HG03565 (cell line): ENCODE measurements at regions not wholly inside any gene's neighbourhood (a gene's known extent, or its start where the extent isn't known, plus 50 kb on each side); places are given as distances from the start of the nearest gene placed in this dataset.
A peak's percentile ranks its signal among the peaks of the same experiment; 100 is the strongest.
"Not testable (repeated sequence)": the region's sequence is repeated elsewhere in the genome, so short reads cannot be mapped to it uniquely, and the experiment has no call there.

Experiments used
- ATAC-seq: cut with Tn5 transposase; IDR thresholded peaks from one replicate; pipeline ENCODE4 v1.9.1; 2021; ENCODE audit warnings: mild to moderate bottlenecking, moderate library complexity; ENCODE audit not compliant: unreplicated experiment

- no peak for ATAC-seq
Measured at GRCh38 chr10:23493711-23494110, 54.8 kb downstream of the OTUD1 start.

DNA sequence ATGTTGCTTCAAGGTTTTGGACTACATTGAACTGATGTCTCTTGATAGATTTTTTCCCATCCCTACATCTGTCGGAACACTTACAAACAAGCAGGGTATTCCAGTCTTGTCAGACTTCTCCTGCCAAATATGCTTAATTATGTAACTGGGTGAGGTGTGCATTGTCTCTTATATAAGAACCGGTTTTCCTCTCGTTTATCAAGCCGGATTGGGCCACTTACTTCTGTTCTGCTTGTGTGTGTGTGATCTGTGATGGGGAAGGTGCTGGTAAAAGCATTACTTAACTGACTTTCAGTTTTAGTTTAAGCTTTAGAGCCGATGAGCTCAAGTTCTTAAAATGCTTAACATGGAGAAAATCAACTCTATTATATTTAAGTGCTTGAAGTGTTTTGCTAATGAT is 57.9 kb downstream of the OTUD1 start:
- ATAC-seq = no peak

- no peak for ATAC-seq
Measured at GRCh38 chr10:23499372-23500132, 60.7 kb downstream of the OTUD1 start.

- no peak for ATAC-seq
Measured at GRCh38 chr10:23505797-23506465, 67.1 kb downstream of the OTUD1 start.

DNA sequence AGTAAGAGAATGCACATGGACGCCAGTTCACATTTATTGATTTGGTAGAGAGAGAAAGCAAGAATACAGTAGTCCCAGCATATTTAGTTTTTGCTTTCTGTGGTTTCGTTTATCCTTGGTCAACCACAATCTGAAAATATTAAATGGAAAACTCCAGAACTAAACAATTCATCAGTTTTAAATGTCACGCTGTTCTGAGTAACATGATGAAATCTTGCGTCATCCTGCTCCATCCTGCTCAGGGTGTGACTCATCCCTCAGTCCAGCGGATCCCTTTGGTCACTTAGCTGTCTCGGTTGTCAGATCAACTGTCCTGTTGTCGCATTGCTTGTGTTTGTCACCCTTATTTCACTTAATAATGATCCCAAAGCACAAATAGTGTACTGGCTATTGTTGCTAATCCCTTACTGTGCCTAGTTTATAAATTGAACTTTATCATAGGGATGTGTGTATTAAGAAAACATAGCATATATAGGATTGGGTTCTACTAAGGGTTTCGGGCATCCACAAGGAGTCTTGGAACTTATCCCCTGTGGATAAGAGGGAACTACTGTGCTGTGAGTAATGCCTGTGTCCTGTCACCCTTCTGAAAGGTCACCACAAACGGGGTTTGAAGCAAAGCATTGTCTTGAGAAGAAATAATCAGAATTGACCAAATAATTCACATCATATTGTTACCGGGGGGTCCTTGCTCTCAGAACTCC is 73.6 kb downstream of the OTUD1 start:
- no peak for ATAC-seq

GRCh38 chr10:23513621-23514020 is 74.7 kb downstream of the OTUD1 start:
- not testable (repeated sequence) for ATAC-seq

GRCh38 chr10:23514321-23514720 is 75.4 kb downstream of the OTUD1 start:
- no peak for ATAC-seq

DNA sequence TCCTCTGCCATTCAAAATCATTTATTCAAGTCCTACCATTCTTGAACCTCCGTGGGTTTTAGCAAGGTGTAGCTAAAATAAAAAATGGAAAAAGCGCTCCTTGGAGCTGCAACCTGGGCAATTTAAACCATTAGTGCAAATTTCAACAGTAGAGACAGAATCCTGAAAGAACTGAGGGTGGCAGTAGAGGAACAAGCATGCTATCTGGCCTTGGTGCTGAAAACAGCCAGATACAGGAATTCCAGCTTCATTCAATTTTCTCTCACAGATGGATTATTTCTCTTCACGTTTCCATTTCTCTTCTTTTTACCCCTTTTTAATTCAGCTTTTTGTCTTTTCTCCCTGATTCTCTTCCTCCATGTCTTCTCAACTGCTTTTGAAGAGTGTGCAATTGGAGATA is 77.7 kb downstream of the OTUD1 start:
- ATAC-seq = no peak

DNA sequence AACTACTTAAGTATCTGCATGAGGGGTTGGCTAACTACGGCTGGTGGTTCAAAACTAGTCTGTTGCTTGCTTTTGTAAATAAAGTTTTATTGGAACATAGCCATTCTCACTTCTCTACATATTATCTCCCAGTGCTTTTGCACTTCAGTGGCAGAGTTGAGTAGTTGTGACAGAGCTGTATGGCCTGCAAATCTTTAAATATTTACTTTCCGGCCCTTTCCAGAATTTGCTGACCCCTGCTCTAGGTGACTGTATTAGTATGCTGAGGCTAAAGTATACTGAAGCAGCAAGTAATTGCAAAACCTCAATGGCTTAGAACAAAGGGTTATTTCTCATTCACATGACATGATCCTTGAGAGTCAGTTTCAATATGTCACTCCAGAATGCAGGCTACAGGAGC is 78.3 kb downstream of the OTUD1 start:
- ATAC-seq = no peak

- no peak for ATAC-seq
Measured at GRCh38 chr10:23521735-23522134, 82.9 kb downstream of the OTUD1 start.

- no peak for ATAC-seq
Measured at GRCh38 chr10:23522345-23522744, 83.5 kb downstream of the OTUD1 start.

DNA sequence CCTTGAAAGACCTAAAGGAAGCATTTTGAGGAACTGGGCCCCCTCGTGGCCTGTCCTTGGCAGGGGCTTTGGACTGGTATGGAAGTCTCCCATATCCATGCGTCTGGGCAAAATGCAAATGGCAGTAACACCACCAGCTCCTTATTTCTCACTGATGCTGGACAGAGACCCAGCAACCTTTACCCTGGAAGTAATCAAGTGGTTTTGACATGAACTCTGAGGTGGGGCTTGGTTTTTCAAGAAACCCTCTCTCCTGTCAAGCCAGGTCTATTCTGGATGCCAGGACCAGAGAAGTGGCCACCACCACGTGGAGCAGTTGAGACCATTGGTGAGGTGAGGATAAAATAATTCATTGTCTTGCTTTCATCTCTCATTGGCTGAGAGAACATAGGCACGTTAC is 84.4 kb downstream of the OTUD1 start:
- no peak for ATAC-seq

GRCh38 chr10:23525406-23525805 is 86.5 kb downstream of the OTUD1 start:
- ATAC-seq = peak; percentile 61

- ATAC-seq = no peak
Measured at GRCh38 chr10:23528419-23528818, 89.5 kb downstream of the OTUD1 start.

- ATAC-seq = no peak
Measured at GRCh38 chr10:23529625-23530024, 90.8 kb downstream of the OTUD1 start.

DNA sequence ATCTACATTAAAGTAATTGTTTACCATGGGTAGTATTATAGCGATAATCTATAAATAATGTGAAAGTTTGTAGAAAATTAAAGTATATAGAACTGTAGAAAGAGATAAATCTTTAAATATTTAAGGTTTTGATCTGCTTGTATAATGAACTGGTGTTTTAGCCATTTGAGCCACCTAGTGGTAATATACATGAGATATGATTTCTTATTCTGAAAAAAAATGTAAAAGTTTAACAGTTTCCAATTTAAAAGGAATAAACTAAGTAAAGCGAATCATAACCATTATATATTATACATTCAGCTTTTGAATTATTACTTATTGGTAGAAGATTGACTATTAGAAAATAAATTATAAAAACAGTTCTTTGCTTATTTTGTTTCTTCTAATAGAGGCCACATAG is 91.2 kb downstream of the OTUD1 start:
- ATAC-seq = no peak

- ATAC-seq = no peak
Measured at GRCh38 chr10:23533212-23533611, 94.3 kb downstream of the OTUD1 start.

DNA sequence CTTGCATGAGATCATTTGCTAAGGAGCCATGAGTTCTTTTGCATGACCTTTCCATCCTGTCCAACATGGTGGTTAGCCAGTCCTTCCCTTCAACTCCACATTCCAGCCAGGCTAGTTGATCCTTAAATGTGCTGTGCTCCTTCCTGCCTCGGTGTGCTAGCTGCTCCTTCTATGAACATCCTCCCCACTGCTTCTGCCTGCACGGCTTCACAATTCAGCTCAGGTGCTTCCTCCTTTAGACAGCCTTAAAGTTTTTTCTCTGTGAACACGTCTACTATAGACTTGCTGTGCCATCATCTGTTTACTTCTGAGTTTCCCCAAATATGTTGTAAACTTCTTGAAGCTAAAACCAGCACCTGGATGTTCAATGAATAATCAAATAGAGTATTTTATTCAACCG is 95.5 kb downstream of the OTUD1 start:
- ATAC-seq = no peak

- ATAC-seq = no peak
Measured at GRCh38 chr10:23534761-23535160, 95.9 kb downstream of the OTUD1 start.

GRCh38 chr10:23535381-23535780 is 96.5 kb downstream of the OTUD1 start:
- ATAC-seq = no peak

GRCh38 chr10:23538968-23539367 is 100.1 kb downstream of the OTUD1 start:
- no peak for ATAC-seq
